Karpas-422 (cell line): ENCODE measurements at regions not wholly inside any gene's neighbourhood (a gene's known extent, or its start where the extent isn't known, plus 50 kb on each side); places are given as distances from the start of the nearest gene placed in this dataset.

ENCODE experiments used
- DNase-seq: peaks from one replicate; pipeline ENCODE4 v3.0.0-alpha.2; 2015
- H2AFZ ChIP-seq: fragments of 200-600 bp; sonication (generic); 2 replicates; pipeline ENCODE4 v1.6.1; 2014; ENCODE audit warnings: antibody characterized with exemption, low read length, mixed read lengths
- H3K27ac ChIP-seq: fragments of 200-600 bp; sonication (generic); 2 replicates; pipeline ENCODE4 v1.5.1; 2014; ENCODE audit warnings: mild to moderate bottlenecking, low read length, moderate library complexity
- H3K27me3 ChIP-seq: fragments of 200-600 bp; sonication (generic); 2 replicates; pipeline ENCODE4 v1.6.1; 2014; ENCODE audit warnings: low read length, mixed read lengths
- H3K36me3 ChIP-seq: fragments of 200-600 bp; sonication (generic); 2 replicates; pipeline ENCODE4 v1.6.1; 2014; ENCODE audit warnings: low read length, mixed read lengths; ENCODE audit not compliant: insufficient read depth
- H3K4me1 ChIP-seq: fragments of 200-600 bp; sonication (generic); 2 replicates; pipeline ENCODE4 v1.6.1; 2014; ENCODE audit warnings: mild to moderate bottlenecking, low read length, mixed read lengths
- H3K4me2 ChIP-seq: fragments of 200-600 bp; sonication (generic); 2 replicates; pipeline ENCODE4 v1.6.1; 2014; ENCODE audit warnings: low read length, low read depth, mild to moderate bottlenecking; ENCODE audit not compliant: poor library complexity, severe bottlenecking
- H3K4me3 ChIP-seq: fragments of 200-600 bp; sonication (generic); 2 replicates; pipeline ENCODE4 v1.5.1; 2014; ENCODE audit warnings: mild to moderate bottlenecking, antibody characterized with exemption, low read length, mixed read lengths
- H3K79me2 ChIP-seq: fragments of 200-600 bp; sonication (generic); 2 replicates; pipeline ENCODE4 v1.6.1; 2014; ENCODE audit warnings: mild to moderate bottlenecking, low read length, mixed read lengths
- H3K9ac ChIP-seq: fragments of 200-600 bp; sonication (generic); 2 replicates; pipeline ENCODE4 v1.6.0; 2014; ENCODE audit warnings: low read length
- H3K9me2 ChIP-seq: fragments of 200-600 bp; sonication (generic), shearing (Covaris generic); replicated peaks from 2 replicates; pipeline ENCODE4 v1.6.0; 2014; ENCODE audit warnings: mild to moderate bottlenecking, low read length, moderate library complexity; ENCODE audit not compliant: insufficient read depth
- H3K9me3 ChIP-seq: fragments of 300-700, 200-600 bp; sonication (generic); 2 replicates; pipeline ENCODE4 v1.6.1; 2014; ENCODE audit warnings: low read length, mixed read lengths
- H4K20me1 ChIP-seq: fragments of 200-600 bp; sonication (generic); 2 replicates; pipeline ENCODE4 v1.6.1; 2014; ENCODE audit warnings: mild to moderate bottlenecking, antibody characterized with exemption, low read length, low read depth; ENCODE audit not compliant: insufficient read depth

DNA sequence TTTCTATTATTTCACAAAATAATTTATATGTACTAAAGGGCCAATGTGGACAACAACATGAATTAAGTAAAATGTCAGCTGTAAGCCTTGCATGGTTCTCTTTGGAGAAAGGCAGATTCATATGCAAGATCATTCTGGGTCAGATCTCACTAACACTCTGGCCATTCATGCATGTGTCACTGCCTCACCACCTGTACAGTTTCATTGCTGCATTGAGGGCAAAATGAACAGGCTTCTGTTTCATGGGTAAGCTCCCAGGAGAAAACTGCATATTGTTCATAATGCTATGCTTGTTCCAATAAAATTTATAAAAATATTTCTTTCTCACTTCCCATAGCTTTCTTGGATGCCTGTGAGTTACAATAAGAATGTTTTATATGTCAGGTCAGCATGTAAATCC, 275.2 kb downstream of the ZNF248 start:
- no peaks in the 10 kb centered on the region for H3K36me3 ChIP-seq
- H3K79me2 ChIP-seq = no peaks in the 10 kb centered on the region
- H3K27me3 ChIP-seq = no peaks in the 10 kb centered on the region
- no peaks in the 10 kb centered on the region for H3K9me2 ChIP-seq
- H3K4me2 ChIP-seq = no peak overlapping the region
- H3K9me3 ChIP-seq = no peaks in the 10 kb centered on the region
- no peak overlapping the region for H3K4me3 ChIP-seq
- no peak for DNase-seq
- H4K20me1 ChIP-seq = no peaks in the 10 kb centered on the region
- H3K27ac ChIP-seq = no peak overlapping the region
- H2AFZ ChIP-seq = no peak overlapping the region
- no peak overlapping the region for H3K9ac ChIP-seq
- H3K4me1 ChIP-seq = no peaks in the 10 kb centered on the region

- H3K4me3 ChIP-seq = no peak overlapping the region
- no peaks in the 10 kb centered on the region for H3K9me3 ChIP-seq
- H3K9me2 ChIP-seq = no peaks in the 10 kb centered on the region
- H3K79me2 ChIP-seq = no peaks in the 10 kb centered on the region
- no peaks in the 10 kb centered on the region for H3K36me3 ChIP-seq
- no peak overlapping the region for H3K9ac ChIP-seq
- no peaks in the 10 kb centered on the region for H3K4me1 ChIP-seq
- H4K20me1 ChIP-seq = no peaks in the 10 kb centered on the region
- no peaks in the 10 kb centered on the region for H3K27me3 ChIP-seq
- no peak overlapping the region for H2AFZ ChIP-seq
- H3K27ac ChIP-seq = no peak overlapping the region
- DNase-seq = no peak
- H3K4me2 ChIP-seq = no peak overlapping the region
Measured at GRCh38 chr10:37576154-37576553, 281.3 kb downstream of the ZNF248 start.

GRCh38 chr10:37572206-37572605, 285.2 kb downstream of the ZNF248 start:
- Histone ChIP-seq H3K9me2 (no peaks in the 10 kb centered on the region; the same call in 1 of the 2 replicates), H4K20me1 (no peaks in the 10 kb centered on the region), H3K4me3 (no peak overlapping the region), H3K9ac (no peak overlapping the region), H2AFZ (no peak overlapping the region), H3K9me3 (peaks cover 5% of the 10 kb centered on the region; the same call in 1 of the 2 replicates), H3K27ac (no peak overlapping the region), H3K4me1 (no peaks in the 10 kb centered on the region), H3K4me2 (no peak overlapping the region), H3K36me3 (no peaks in the 10 kb centered on the region), H3K27me3 (no peaks in the 10 kb centered on the region), H3K79me2 (no peaks in the 10 kb centered on the region)
- no peak for DNase-seq

DNA sequence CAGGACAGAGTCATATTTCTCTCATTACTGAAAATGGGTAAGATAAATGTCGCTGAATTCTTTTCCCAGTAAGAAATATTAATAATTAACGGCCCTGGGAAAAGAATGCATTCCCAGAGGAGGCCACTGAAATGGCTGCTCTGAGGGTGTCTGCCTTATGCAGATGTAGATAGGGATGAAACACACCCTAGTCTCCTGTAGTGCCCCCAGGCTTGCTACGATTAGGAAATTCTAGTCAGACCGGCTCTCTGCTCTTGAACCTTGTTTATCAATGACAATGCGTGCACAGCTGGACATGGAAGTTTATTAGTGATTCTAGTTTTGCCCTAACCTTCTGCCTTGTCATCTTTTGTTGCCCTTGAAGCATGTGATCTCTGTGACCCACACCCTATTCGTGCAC, 291.1 kb downstream of the ZNF248 start:
- H3K4me1 ChIP-seq = no peaks in the 10 kb centered on the region
- H3K79me2 ChIP-seq = no peaks in the 10 kb centered on the region
- H3K4me2 ChIP-seq = no peak overlapping the region
- no peaks in the 10 kb centered on the region for H3K27me3 ChIP-seq
- no peaks in the 10 kb centered on the region for H4K20me1 ChIP-seq
- H2AFZ ChIP-seq = no peak overlapping the region
- DNase-seq = no peak
- H3K4me3 ChIP-seq = no peak overlapping the region
- H3K27ac ChIP-seq = no peak overlapping the region
- H3K36me3 ChIP-seq = no peaks in the 10 kb centered on the region
- no peaks in the 10 kb centered on the region; the same call in 1 of the 2 replicates for H3K9me2 ChIP-seq
- peaks cover 5% of the 10 kb centered on the region; the same call in 1 of the 2 replicates for H3K9me3 ChIP-seq
- no peak overlapping the region for H3K9ac ChIP-seq

GRCh38 chr10:37563715-37564108, 293.7 kb downstream of the ZNF248 start:
- H3K4me1 ChIP-seq = no peaks in the 10 kb centered on the region
- no peaks in the 10 kb centered on the region; the same call in 1 of the 2 replicates for H3K9me2 ChIP-seq
- no peak overlapping the region for H3K4me2 ChIP-seq
- H3K27ac ChIP-seq = no peak overlapping the region
- no peak overlapping the region for H2AFZ ChIP-seq
- no peak overlapping the region for H3K9ac ChIP-seq
- no peak overlapping the region for H3K4me3 ChIP-seq
- no peaks in the 10 kb centered on the region for H3K27me3 ChIP-seq
- H3K36me3 ChIP-seq = no peaks in the 10 kb centered on the region
- DNase-seq = no peak
- H3K79me2 ChIP-seq = no peaks in the 10 kb centered on the region
- no peaks in the 10 kb centered on the region for H4K20me1 ChIP-seq
- H3K9me3 ChIP-seq = no peaks in the 10 kb centered on the region

DNA sequence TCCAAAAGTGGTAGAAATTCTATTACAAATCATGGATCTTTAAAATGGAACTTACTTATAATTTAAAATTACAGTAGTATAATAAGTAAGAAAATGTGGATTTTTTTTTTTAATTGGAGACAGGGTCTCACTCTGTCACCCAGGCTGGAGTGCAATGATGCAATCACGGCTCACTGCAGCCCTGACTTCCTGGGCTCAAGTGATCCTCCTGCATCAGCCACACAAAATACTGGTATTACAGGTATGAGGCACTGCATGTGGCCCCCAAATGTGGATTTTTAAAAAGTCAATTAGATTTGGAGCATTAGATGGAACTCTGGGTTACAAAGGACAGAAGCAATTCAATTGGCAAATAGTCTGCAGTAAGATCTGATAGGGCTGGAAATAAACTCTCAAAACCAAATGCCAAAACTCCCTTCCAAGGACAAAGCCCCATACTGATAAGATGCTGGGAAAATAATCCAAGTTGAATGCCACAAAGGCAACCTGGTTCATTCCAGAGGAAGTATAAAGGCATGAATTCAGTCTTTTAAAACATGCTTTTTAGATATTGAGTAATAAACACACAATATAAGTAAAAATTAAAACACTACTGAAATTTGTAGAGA, 294.2 kb downstream of the ZNF248 start:
- H3K9me2 ChIP-seq = no peaks in the 10 kb centered on the region
- no peaks in the 10 kb centered on the region for H4K20me1 ChIP-seq
- H3K9me3 ChIP-seq = no peaks in the 10 kb centered on the region
- no peaks in the 10 kb centered on the region for H3K4me1 ChIP-seq
- DNase-seq = no peak
- no peak overlapping the region for H3K27ac ChIP-seq
- H3K36me3 ChIP-seq = no peaks in the 10 kb centered on the region
- no peak overlapping the region for H3K4me2 ChIP-seq
- H2AFZ ChIP-seq = no peak overlapping the region
- H3K4me3 ChIP-seq = no peak overlapping the region
- H3K9ac ChIP-seq = no peak overlapping the region
- no peaks in the 10 kb centered on the region for H3K79me2 ChIP-seq
- H3K27me3 ChIP-seq = no peaks in the 10 kb centered on the region

DNA sequence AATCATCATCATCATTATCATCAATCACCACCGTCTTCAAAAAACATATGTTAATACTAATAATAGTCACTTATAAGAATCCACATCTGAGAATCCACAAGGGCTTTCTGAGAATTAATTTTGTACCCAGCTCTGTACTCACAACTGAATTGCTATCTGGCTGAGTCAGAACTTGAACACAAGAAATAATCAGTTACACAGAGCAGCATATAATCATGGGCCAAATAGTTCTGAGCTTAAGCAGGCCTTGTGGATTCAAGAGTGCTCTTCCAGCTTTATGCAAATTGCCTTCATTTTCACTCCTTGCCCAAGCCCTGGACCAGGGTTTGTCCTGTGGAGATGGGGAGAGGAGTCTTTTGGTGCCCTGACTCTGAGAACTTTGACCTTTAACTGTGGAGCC, 304.5 kb downstream of the ZNF248 start:
- Histone ChIP-seq H3K9ac (no peak overlapping the region), H3K36me3 (no peaks in the 10 kb centered on the region), H3K4me1 (no peaks in the 10 kb centered on the region), H3K27ac (no peak overlapping the region), H4K20me1 (no peaks in the 10 kb centered on the region), H3K4me3 (no peak overlapping the region), H3K27me3 (no peaks in the 10 kb centered on the region), H3K9me2 (no peaks in the 10 kb centered on the region), H3K4me2 (no peak overlapping the region), H3K9me3 (no peaks in the 10 kb centered on the region; the same call in 1 of the 2 replicates), H3K79me2 (no peaks in the 10 kb centered on the region), H2AFZ (no peak overlapping the region)
- no peak for DNase-seq

DNA sequence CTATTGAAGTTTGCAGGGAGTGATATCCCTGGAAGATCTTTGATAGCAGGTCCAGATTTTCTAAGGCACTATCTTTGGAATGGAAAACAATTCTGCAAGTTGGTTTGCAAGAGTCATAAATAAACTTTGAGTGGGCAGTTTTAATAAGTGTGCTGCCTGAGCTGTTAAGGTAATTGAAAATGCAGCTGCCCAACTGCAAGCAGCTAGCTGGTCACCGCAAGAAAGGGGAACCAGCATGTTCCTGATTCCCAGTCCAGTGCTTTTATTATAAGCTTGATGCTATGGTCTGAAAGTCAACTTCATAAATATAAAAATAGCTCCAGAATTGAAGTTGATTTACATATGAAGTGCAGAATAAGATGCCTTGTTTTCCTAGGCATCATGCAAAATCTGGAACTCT, 308.4 kb downstream of the ZNF248 start:
- H3K4me3 ChIP-seq = no peak overlapping the region
- H3K36me3 ChIP-seq = no peaks in the 10 kb centered on the region

More for the DNA sequence above, 308.4 kb downstream of the ZNF248 start:
- DNase-seq = no peak
- H3K9me3 ChIP-seq = no peaks in the 10 kb centered on the region; the same call in 1 of the 2 replicates
- no peak overlapping the region for H3K27ac ChIP-seq
- H4K20me1 ChIP-seq = no peaks in the 10 kb centered on the region
- H2AFZ ChIP-seq = no peak overlapping the region
- no peak overlapping the region for H3K9ac ChIP-seq
- H3K79me2 ChIP-seq = no peaks in the 10 kb centered on the region
- H3K9me2 ChIP-seq = no peaks in the 10 kb centered on the region
- no peak overlapping the region for H3K4me2 ChIP-seq
- H3K4me1 ChIP-seq = no peaks in the 10 kb centered on the region
- no peaks in the 10 kb centered on the region for H3K27me3 ChIP-seq
